Activated CD4-positive, alpha-beta T cell treated with anti-CD3 and anti-CD28 coated beads, Interleukin-2, Interleukin-4, amounts not matched to agents 100 ng/mL and 50 ng/mL, durations not matched to agents 16 hours and 8 hours (primary cell): ENCODE measurements at regions not wholly inside any gene's neighbourhood (a gene's known extent, or its start where the extent isn't known, plus 50 kb on each side); places are given as distances from the start of the nearest gene placed in this dataset.

Source experiments
- DNase-seq: peaks from one replicate; pipeline ENCODE4 v3.0.0-alpha.2; 2020; ENCODE audit warnings: low spot score

DNA sequence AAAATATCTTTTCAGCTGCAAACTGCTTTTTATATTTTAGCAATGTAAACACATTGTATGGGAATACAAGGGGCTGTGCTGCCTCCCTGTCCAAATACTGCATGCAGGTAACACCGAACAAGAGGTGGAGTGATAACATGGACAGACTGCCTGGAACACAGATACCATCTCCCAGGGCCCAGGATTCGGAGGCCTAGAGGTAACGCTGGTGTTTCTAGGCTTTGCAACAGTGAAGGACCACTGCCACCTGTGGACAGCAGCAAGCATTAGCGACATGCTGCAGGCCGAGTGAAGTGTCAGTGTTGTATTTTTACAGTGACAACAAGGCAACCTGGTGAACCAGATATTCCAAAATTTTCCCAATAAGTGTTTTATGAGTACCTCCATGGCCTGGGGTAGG lies 379.1 kb downstream of the DMRT2 start:
- DNase-seq, result no peak

DNA sequence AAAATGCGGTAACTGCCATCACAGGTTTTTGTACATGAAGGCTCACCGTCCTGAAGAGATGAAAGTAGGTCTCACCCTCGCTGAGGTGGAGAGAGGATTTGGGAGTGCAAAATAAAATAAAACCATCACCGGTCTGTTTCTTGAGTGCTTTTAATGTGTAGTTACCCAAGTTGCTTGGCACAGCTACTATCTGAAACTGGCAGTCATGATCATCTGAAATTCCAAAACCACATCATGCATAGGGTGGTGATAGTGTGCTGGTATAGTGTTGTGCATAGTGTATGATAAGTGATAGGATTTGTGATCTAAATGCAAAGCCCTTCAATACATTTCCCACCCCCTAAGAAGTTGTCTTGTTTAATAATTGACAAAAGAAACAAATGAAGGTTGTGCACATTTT lies 381.3 kb downstream of the DMRT2 start:
- no peak for DNase-seq

DNA sequence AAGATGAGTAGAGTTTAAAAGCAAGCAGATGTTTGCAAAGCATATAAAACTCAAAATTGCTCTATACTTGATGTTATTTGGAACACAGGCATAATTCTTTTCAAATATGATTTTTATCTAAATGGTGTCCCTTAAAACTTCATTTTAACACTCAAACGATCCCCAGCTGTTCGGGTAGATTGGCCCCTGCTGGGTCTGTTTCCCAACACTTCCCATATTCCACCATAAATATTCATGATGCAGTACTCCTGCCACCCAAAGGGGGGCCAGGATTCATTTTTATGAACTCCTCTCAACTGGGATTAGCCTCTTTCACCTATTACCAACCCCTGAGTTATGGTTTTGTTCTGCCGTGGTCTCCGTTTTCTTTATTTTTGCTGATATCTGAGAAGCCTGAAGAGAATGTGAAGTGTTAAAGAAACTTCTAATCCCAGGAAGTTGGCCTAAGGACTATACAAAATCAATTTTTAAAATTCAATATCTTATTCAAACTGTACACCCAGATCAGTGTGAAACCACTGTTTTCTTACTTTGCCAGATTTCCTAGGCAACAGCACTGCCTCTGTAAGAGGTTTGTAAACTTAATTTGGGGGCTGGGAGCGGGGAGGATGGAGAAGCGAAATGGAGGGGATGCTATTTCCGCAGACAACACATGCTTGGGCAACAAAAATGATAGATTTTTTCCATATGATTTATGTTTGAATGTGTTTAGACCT lies 384.1 kb downstream of the DMRT2 start:
- no peak for DNase-seq

DNA sequence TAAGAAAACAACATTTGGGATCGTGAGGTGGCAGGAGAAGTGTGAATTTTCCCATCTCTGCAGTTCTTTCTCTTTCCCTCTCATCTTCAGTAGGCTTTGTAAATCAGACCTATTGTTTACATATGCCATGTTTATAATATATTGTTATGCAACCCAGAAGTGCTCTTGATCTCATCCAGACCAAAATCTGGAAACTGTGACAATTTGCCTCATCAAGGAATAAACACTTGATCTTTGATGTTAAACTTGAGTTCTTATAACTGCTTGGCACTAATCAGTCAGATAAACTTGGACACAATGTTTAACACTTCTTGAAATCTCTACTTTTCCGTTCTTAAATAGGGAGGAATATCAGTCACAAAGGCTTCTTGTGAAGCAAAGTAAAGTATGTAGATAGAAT lies 384.7 kb downstream of the DMRT2 start:
- DNase-seq, result no peak

- no peak for DNase-seq
Observed at GRCh38 chr9:1440256-1440655, 390.1 kb downstream of the DMRT2 start.

DNA sequence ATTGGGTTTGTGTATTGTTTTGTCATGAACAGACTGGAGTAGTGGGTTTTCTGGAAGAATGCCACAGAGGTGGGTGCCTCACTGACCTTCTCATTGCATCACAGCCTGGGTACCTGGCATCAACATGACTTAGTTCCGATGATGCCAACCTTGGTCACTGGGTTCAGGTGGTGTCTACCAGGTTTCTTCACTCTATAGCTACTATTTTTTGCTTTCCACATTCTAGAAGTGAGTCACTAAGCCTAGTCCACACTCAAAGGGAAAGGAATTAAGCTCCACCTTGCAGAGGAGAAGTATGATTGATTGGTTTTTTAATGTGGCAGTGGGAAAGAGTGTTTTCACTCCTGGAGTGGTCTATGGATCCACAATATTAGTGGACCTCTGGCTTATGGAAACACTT lies 391.9 kb downstream of the DMRT2 start:
- DNase-seq, result no peak

- no peak for DNase-seq
Observed at GRCh38 chr9:1443450-1443849, 393.3 kb downstream of the DMRT2 start.

DNA sequence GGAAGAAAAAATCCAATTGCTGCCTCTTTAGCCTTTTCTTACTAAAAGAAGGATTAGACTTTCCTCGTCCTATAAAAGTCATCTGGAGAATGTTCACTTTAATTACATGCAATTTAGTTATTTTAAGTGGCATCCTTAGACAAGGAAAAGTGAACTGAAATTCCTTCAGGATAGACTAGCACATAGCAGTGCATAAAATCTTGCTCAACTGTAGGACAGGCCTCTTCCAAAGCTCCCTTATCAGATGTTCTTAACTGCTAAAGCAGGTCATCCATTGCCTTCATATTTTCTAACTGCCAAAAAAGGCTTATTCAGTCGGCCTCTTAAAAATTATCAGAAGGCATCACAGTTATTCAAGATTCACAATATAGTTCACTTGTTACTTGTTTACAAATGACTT lies 396.5 kb downstream of the DMRT2 start:
- no peak for DNase-seq

- no peak for DNase-seq
Observed at GRCh38 chr9:1453636-1454035, 403.5 kb downstream of the DMRT2 start.

GRCh38 chr9:1454211-1454610 lies 404.1 kb downstream of the DMRT2 start:
- no peak for DNase-seq

- no peak for DNase-seq
Observed at GRCh38 chr9:1454616-1455347, 404.6 kb downstream of the DMRT2 start.

GRCh38 chr9:1455766-1456165 lies 405.6 kb downstream of the DMRT2 start:
- no peak for DNase-seq

DNA sequence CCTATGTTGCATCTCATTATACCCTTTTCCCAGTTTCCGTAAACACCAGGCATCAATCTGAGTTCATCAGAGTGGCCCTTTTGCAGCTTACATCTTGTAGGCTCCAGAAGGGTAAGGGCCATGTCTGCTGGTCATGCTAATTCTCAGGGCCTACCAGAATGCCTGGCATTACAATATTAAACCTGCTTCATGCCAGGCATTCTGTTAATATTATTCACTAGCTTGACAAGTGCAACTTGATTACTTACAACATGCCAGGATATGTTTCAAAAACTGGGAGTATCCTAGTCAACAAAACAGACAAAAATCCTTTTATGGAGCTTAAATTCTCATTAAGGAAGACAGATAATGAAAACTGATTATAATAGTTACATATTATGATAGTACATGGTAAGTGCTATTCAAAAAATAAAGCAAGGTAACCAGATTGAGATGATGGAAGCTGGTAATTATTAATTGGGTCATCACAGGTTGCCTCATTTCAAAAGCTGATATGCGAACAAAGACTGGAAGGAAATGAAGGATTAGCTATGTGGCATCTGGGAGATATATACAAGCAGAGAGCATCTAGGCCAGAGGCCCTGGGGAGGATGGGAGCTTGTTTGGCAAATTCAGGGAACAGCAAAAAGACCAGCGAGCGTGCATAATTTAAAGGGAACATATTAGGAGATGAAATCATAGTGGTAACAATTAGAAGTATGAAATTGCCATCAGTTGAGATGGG lies 406.3 kb downstream of the DMRT2 start:
- no peak for DNase-seq

DNA sequence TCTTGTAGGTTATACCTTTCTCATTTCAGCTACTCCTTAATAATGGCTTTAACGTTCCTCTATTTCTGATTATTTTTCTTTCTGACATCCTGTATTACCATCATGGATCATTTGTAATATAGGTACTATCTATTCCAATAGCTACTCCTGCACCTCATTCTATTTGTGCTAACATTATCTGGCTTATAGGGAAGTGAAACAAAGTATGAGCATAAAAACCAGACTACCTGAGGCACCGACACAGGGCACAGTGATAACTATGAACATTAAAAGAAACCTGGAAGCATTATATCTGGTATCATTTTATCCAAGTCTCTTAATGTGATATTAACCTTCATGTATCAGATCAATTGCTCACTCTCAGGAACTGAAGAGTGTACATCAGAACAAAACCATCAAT lies 407.3 kb downstream of the DMRT2 start:
- no peak for DNase-seq

- DNase-seq, result peak; percentile 33
Observed at GRCh38 chr9:1458503-1458902, 408.3 kb downstream of the DMRT2 start.

GRCh38 chr9:1460143-1460769 lies 410.1 kb downstream of the DMRT2 start:
- DNase-seq, result peak; percentile 51

DNA sequence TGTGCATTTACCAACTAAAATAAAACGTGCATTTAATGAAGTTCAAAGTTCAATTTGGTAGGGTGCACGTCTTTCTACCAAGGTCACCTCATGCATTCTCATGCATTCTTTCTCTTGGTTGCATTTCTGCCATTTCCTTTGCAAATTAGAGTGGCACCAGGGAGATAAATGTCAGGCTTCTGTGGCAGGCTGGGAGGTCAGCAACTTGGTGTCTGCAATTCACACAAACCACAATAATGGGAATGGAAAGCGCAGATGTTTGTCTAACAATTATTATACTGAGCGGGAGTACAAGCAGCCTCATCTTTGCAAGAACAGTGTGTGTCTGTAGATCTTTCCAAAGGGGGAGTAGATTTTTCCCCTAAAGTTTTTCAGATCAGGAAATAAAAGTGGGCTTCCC lies 411.7 kb downstream of the DMRT2 start:
- no peak for DNase-seq

GRCh38 chr9:1462626-1463308 lies 412.6 kb downstream of the DMRT2 start:
- DNase-seq, result no peak

- peak; percentile 45 for DNase-seq
Observed at GRCh38 chr9:1469996-1470395, 419.8 kb downstream of the DMRT2 start.

DNA sequence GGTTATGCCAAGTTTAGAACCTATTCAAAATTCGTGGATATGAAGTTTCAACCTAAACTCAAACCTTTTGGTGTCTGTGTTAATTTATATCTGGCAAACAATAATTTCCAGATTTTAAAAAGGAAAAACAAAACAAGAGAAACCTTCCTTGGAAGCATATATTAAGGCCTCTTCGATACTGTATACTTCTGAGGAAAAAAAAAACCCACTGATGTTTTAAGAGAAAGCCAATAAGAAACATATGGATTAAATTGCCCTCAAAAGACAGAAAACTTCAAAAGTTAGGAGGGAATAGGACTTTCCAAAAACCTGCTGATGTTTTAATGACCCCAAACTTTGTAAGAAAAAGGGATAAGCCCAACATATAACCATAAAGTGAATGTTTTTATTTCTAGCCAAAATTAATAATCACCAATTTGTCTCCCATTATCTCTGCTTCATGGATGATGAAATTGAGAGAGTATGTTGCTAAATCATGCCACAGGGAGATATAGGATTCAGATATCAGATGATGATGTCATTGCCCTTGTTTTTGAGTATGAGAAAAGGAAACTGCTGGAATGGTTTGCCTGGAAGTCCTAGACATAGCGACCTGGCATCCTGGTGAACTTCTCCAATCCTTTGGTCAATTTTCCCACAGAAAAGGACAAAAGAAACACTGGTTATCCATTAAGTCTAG lies 423.9 kb downstream of the DMRT2 start:
- no peak for DNase-seq

DNA sequence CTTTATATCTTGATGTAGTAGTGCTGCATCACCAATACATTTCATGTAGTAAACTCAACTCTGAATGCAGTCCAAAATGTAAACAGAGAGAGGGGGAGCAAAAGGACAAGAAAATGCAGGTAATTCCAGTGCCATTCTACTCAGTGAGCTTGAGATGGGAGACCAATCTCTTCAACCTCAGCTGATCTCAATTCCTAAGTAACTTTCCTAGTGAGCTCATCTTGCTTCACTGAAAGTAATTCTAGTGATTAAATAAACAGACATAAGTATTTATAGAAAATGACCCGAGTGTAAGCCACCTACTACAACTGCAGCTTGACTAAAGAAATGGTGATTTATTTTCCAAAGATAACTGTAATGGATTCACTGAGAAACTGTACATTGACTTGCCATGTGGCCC lies 424.5 kb downstream of the DMRT2 start:
- no peak for DNase-seq
